ENCODE measurements at regions not wholly inside any gene's neighbourhood (a gene's known extent, or its start where the extent isn't known, plus 50 kb on each side); places are given as distances from the start of the nearest gene placed in this dataset.
"Not testable (repeated sequence)": the region's sequence is repeated elsewhere in the genome, so short reads cannot be mapped to it uniquely, and the experiment has no call there.

- H3K4me3 ChIP-seq = no peak overlapping the region
- no peaks in the 10 kb centered on the region for H3K4me1 ChIP-seq
- H3K36me3 ChIP-seq = no peaks in the 10 kb centered on the region
- H3K27ac ChIP-seq = no peak overlapping the region
- no peaks in the 10 kb centered on the region for H3K9me3 ChIP-seq
- H3K27me3 ChIP-seq = no peaks in the 10 kb centered on the region
- TF ChIP-seq POLR2A (IDR thresholded peaks at IDR 0.05) (no peak), CTCF (IDR thresholded peaks at IDR 0.05) (no peak), POLR2AphosphoS5 (IDR thresholded peaks at IDR 0.05) (no peak)
- intact Hi-C loops (cut with DNase I; ENCODE audit: low total_unique reads) = no loop called here
- DNase-seq (ENCODE audit: low spot score in 2 of 2) = no peak
These were observed 136.6 kb upstream of the ATXN7L3B start for GRCh38 chr12:74401035-74401434.

- Histone ChIP-seq H3K36me3 (no peaks in the 10 kb centered on the region), H3K27me3 (no peaks in the 10 kb centered on the region), H3K4me1 (no peaks in the 10 kb centered on the region), H3K4me3 (no peak overlapping the region), H3K9me3 (no peaks in the 10 kb centered on the region), H3K27ac (no peak overlapping the region)
- no peak for DNase-seq (ENCODE audit: low spot score in 2 of 2)
- no peak for TF ChIP-seq POLR2AphosphoS5 (IDR thresholded peaks at IDR 0.05)
- no peak for TF ChIP-seq POLR2A (IDR thresholded peaks at IDR 0.05)
- no peak for TF ChIP-seq CTCF (IDR thresholded peaks at IDR 0.05)
- intact Hi-C loops (cut with DNase I; ENCODE audit: low total_unique reads) = no loop called here
These were observed 135.7 kb upstream of the ATXN7L3B start for GRCh38 chr12:74401966-74402365.

DNA sequence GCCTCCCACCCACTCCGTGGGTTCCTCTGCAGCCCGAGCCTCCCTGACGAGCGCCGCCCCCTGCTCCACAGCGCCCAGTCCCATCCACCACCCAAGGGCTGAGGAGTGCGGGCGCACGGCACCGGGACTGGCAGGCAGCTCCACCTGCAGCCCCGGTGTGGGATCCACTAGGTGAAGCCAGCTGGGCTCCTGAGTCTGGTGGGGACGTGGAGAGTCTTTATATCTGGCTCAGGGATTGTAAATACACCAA, 134.5 kb upstream of the ATXN7L3B start:
- H3K27me3 ChIP-seq; H3K36me3 ChIP-seq; DNase-seq (ENCODE audit: low spot score in 2 of 2); H3K4me3 ChIP-seq; H3K27ac ChIP-seq; H3K4me1 ChIP-seq; intact Hi-C loops (cut with DNase I; ENCODE audit: low total_unique reads); H3K9me3 ChIP-seq: not testable (repeated sequence)

GRCh38 chr12:74408601-74409166, 129.0 kb upstream of the ATXN7L3B start:
- no peak overlapping the region for H3K4me3 ChIP-seq
- TF ChIP-seq CTCF (IDR thresholded peaks at IDR 0.05) (no peak), POLR2AphosphoS5 (IDR thresholded peaks at IDR 0.05) (no peak), POLR2A (IDR thresholded peaks at IDR 0.05) (no peak)
- no peaks in the 10 kb centered on the region for H3K36me3 ChIP-seq
- intact Hi-C loops (cut with DNase I; ENCODE audit: low total_unique reads) = no loop called here
- no peaks in the 10 kb centered on the region for H3K9me3 ChIP-seq
- H3K27ac ChIP-seq = no peak overlapping the region
- DNase-seq (ENCODE audit: low spot score in 2 of 2) = no peak
- H3K4me1 ChIP-seq = no peaks in the 10 kb centered on the region
- no peaks in the 10 kb centered on the region for H3K27me3 ChIP-seq

- TF ChIP-seq POLR2A (IDR thresholded peaks at IDR 0.05) (no peak), POLR2AphosphoS5 (IDR thresholded peaks at IDR 0.05) (no peak), CTCF (IDR thresholded peaks at IDR 0.05) (peak in 2 of 3 donors; percentile 21 to 23)
- H3K36me3 ChIP-seq = no peaks in the 10 kb centered on the region
- no peak overlapping the region for H3K27ac ChIP-seq
- H3K9me3 ChIP-seq = no peaks in the 10 kb centered on the region
- no peak overlapping the region for H3K4me3 ChIP-seq
- H3K27me3 ChIP-seq = no peaks in the 10 kb centered on the region
- no peak for DNase-seq (ENCODE audit: low spot score in 2 of 2)
- intact Hi-C loops (cut with DNase I; ENCODE audit: low total_unique reads) = no loop called here
- no peaks in the 10 kb centered on the region for H3K4me1 ChIP-seq
These were observed 124.9 kb upstream of the ATXN7L3B start for GRCh38 chr12:74412606-74413230.

DNA sequence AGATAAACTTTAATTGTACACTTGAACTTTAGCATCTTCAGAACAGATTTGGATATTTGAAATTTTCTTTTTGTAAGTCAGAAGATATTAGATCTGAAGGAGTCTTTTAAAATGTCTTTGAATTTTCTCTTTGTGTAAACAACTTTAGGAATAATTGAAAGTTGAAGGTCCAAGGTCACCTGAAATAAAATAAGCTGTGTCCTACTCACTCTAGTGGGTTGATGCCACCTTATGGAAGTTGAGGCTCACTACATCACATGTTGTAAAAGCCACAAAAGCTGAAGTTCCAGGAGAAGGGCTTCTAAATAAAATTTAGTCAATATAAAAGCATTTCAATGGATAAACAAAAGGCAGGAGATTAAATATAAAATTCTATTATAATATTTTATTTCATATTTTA, 122.0 kb upstream of the ATXN7L3B start:
- Histone ChIP-seq H3K4me3 (no peak overlapping the region), H3K4me1 (no peaks in the 10 kb centered on the region), H3K36me3 (no peaks in the 10 kb centered on the region), H3K9me3 (no peaks in the 10 kb centered on the region), H3K27me3 (no peaks in the 10 kb centered on the region), H3K27ac (no peak overlapping the region)
- DNase-seq (ENCODE audit: low spot score in 2 of 2) = no peak
- TF ChIP-seq POLR2A (IDR thresholded peaks at IDR 0.05) (no peak), POLR2AphosphoS5 (IDR thresholded peaks at IDR 0.05) (no peak), CTCF (IDR thresholded peaks at IDR 0.05) (peak in 2 of 3 donors; percentile 13 to 29)
- intact Hi-C loops (cut with DNase I; ENCODE audit: low total_unique reads) = no loop called here

Measured in breast epithelium (tissue), 4 donors.